Hepatocyte (in vitro differentiated cells): ENCODE measurements at regions not wholly inside any gene's neighbourhood (a gene's known extent, or its start where the extent isn't known, plus 50 kb on each side); places are given as distances from the start of the nearest gene placed in this dataset.

Source experiments
- DNase-seq: peaks from one replicate; pipeline ENCODE4 v3.0.0-alpha.2; 2016; ENCODE audit warnings: low spot score
- H2AFZ ChIP-seq: fragments of 200-600 bp; sonication (generic); 2 replicates; pipeline ENCODE4 v1.6.0; 2016; ENCODE audit warnings: antibody characterized with exemption, mild to moderate bottlenecking
- H3K27ac ChIP-seq: fragments of 200-600 bp; sonication (generic); 2 replicates; pipeline ENCODE4 v1.5.1; 2016; ENCODE audit warnings: mild to moderate bottlenecking
- H3K27me3 ChIP-seq: fragments of 200-600 bp; sonication (generic); 2 replicates; pipeline ENCODE4 v1.6.1; 2016
- H3K36me3 ChIP-seq: fragments of 200-600 bp; sonication (generic); replicated peaks from 2 replicates; pipeline ENCODE4 v1.5.1; 2016; ENCODE audit warnings: low read depth; ENCODE audit not compliant: insufficient read depth
- H3K4me1 ChIP-seq: fragments of 200-600 bp; sonication (generic); 2 replicates; pipeline ENCODE4 v1.5.1; 2016; ENCODE audit warnings: mild to moderate bottlenecking, moderate library complexity; ENCODE audit not compliant: insufficient read depth
- H3K4me2 ChIP-seq: fragments of 200-600 bp; sonication (generic); 2 replicates; pipeline ENCODE4 v1.6.0; 2016
- H3K4me3 ChIP-seq: fragments of 200-600 bp; sonication (generic); 2 replicates; pipeline ENCODE4 v1.5.1; 2016; ENCODE audit warnings: mild to moderate bottlenecking
- H3K79me2 ChIP-seq: fragments of 200-600 bp; sonication (generic); 2 replicates; pipeline ENCODE4 v1.6.0; 2017; ENCODE audit warnings: mild to moderate bottlenecking
- H3K9me2 ChIP-seq: fragments of 200-600 bp; sonication (generic); replicated peaks from 2 replicates; pipeline ENCODE4 v1.6.0; 2017; ENCODE audit warnings: mild to moderate bottlenecking; ENCODE audit not compliant: insufficient read depth
- H3K9me3 ChIP-seq: fragments of 200-600 bp; sonication (generic); 2 replicates; pipeline ENCODE4 v1.5.1; 2016; ENCODE audit warnings: low read depth, mild to moderate bottlenecking
- H4K20me1 ChIP-seq: fragments of 200-600 bp; sonication (generic); 2 replicates; pipeline ENCODE4 v1.6.0; 2016; ENCODE audit warnings: mild to moderate bottlenecking; ENCODE audit not compliant: insufficient read depth, poor library complexity, severe bottlenecking
- CTCF ChIP-seq: fragments of 200-600 bp; sonication (generic); IDR thresholded peaks from 2 replicates; pipeline ENCODE4 v1.5.1; 2016; ENCODE audit warnings: antibody characterized with exemption, mild to moderate bottlenecking; ENCODE audit not compliant: poor library complexity
- EZH2 ChIP-seq: fragments of 200-600 bp; sonication (generic); IDR thresholded peaks from 2 replicates; pipeline ENCODE4 v1.6.1; 2016; ENCODE audit warnings: antibody characterized with exemption, mild to moderate bottlenecking, borderline replicate concordance
- EZH2phosphoT487 ChIP-seq: fragments of 200-600 bp; sonication (generic); IDR thresholded peaks from one replicate; pipeline ENCODE4 v1.6.1; 2018; ENCODE audit warnings: antibody characterized with exemption, mild to moderate bottlenecking, low read depth, moderate library complexity; ENCODE audit not compliant: unreplicated experiment, severe bottlenecking
- WGBS: methylation state at CpG from one replicate; pipeline ENCODE4 v1.1.6; 2016; ENCODE audit warnings: low lambda C conversion rate; ENCODE audit errors: missing lambda C conversion rate; 5-methylcytosine and 5-hydroxymethylcytosine counted together

DNA sequence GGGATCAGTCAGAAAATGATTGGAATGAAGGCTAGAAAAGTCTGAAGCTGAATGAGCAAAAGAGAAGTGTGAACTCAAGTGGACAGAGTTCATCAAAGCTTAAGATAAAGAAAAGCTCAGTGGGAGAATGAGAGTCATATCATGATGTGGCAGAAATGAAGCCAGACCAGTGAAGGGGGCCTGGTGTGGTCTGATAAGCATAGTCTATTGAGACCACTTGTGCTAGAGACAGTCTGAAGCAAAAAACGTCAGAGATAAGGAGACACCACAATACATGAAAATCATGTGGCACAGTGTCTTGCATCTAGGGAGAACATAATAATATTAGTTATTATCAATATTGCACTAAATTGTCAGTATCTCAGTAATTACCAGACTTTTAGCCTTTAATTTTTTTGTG is 601.5 kb downstream of the UTRN start:
- H3K4me3 ChIP-seq, result no peak overlapping the region
- no peak overlapping the region for H3K27ac ChIP-seq
- H3K4me1 ChIP-seq, result no peaks in the 10 kb centered on the region
- no peaks in the 10 kb centered on the region for H4K20me1 ChIP-seq
- no peak for TF ChIP-seq EZH2
- no peak overlapping the region for H2AFZ ChIP-seq
- H3K4me2 ChIP-seq, result no peak overlapping the region
- H3K27me3 ChIP-seq, result no peaks in the 10 kb centered on the region
- no peaks in the 10 kb centered on the region for H3K9me3 ChIP-seq
- H3K36me3 ChIP-seq, result no peaks in the 10 kb centered on the region
- no peaks in the 10 kb centered on the region for H3K79me2 ChIP-seq
- 25% methylated on average over 1 of the region's 1 CpG for WGBS
- no peaks in the 10 kb centered on the region for H3K9me2 ChIP-seq
- DNase-seq, result no peak

DNA sequence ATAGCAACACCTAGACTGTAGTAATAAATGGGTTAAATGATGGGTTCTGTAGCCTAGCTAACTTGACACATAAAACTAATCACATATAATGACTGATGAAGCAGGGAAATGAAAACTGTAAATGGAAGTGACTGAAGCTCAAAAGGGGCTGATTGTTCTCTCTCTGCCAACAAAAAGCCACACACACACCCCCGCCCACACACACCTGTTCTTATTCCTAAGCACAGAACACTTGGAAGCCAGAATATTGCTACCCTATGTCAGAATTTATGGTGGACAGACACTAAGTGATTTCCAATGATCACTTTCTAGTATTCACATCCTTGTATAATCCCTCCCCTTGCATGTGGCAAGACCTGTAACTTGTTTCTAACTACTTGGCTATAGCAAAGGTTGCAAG is 603.5 kb downstream of the UTRN start:
- H3K4me1 ChIP-seq, result no peaks in the 10 kb centered on the region
- TF ChIP-seq CTCF (no peak), EZH2 (no peak), EZH2phosphoT487 (no peak)
- no peaks in the 10 kb centered on the region for H3K9me3 ChIP-seq
- H2AFZ ChIP-seq, result no peak overlapping the region
- H3K79me2 ChIP-seq, result no peaks in the 10 kb centered on the region
- H3K9me2 ChIP-seq, result no peaks in the 10 kb centered on the region
- WGBS, result 0% methylated on average over 1 of the region's 1 CpG
- no peak overlapping the region for H3K4me3 ChIP-seq
- no peaks in the 10 kb centered on the region for H3K36me3 ChIP-seq
- H3K27me3 ChIP-seq, result no peaks in the 10 kb centered on the region
- no peak overlapping the region for H3K27ac ChIP-seq
- no peak overlapping the region for H3K4me2 ChIP-seq
- DNase-seq, result no peak
- no peaks in the 10 kb centered on the region for H4K20me1 ChIP-seq

- Histone ChIP-seq H3K4me3 (no peak overlapping the region), H3K27me3 (no peaks in the 10 kb centered on the region), H3K27ac (peak overlapping the region; percentile 5), H2AFZ (no peak overlapping the region), H4K20me1 (no peaks in the 10 kb centered on the region), H3K36me3 (no peaks in the 10 kb centered on the region), H3K4me2 (no peak overlapping the region), H3K9me3 (no peaks in the 10 kb centered on the region), H3K79me2 (no peaks in the 10 kb centered on the region), H3K4me1 (peaks cover 42% of the 10 kb centered on the region), H3K9me2 (no peaks in the 10 kb centered on the region)
- 44% methylated on average over 2 of the region's 2 CpGs for WGBS
- no peak for TF ChIP-seq EZH2phosphoT487
- TF ChIP-seq CTCF, result no peak
- peak; percentile 9 for DNase-seq
Measured at GRCh38 chr6:144893680-144894151, 608.6 kb downstream of the UTRN start.

DNA sequence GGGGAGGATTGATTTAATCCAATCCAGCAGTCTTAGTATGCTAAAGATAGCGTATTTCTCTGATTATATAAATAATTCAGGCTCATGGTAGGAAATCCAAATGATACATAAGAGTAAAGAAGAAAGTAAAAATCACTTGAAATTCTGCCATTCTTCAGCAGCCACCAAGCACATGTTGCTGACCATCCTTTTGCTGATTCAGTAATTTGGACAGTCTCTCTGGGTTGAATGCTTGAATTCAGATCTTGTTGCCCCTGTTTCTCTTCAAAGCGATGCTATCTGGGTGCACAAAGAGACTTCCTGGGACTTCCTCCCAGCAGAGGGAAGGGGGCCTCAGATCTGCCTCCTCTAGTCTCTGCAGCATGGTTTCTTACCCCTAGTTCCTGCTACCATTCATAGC is 609.1 kb downstream of the UTRN start:
- Histone ChIP-seq H3K4me1 (peaks cover 42% of the 10 kb centered on the region), H3K36me3 (no peaks in the 10 kb centered on the region), H3K9me3 (no peaks in the 10 kb centered on the region), H3K4me3 (no peak overlapping the region), H2AFZ (no peak overlapping the region), H3K9me2 (no peaks in the 10 kb centered on the region), H3K4me2 (no peak overlapping the region), H4K20me1 (no peaks in the 10 kb centered on the region), H3K27me3 (no peaks in the 10 kb centered on the region), H3K27ac (no peak overlapping the region), H3K79me2 (no peaks in the 10 kb centered on the region)
- 93% methylated on average over 2 of the region's 2 CpGs for WGBS
- no peak for TF ChIP-seq EZH2phosphoT487
- DNase-seq, result no peak
